DMS 273 (cell line): ENCODE measurements at regions not wholly inside any gene's neighbourhood (a gene's known extent, or its start where the extent isn't known, plus 50 kb on each side); places are given as distances from the start of the nearest gene placed in this dataset.

Experiments
- DNase-seq: peaks from one replicate; lab custom pipeline; 2025; ENCODE audit not compliant: unreplicated experiment; lab: John Stamatoyannopoulos, UW

DNA sequence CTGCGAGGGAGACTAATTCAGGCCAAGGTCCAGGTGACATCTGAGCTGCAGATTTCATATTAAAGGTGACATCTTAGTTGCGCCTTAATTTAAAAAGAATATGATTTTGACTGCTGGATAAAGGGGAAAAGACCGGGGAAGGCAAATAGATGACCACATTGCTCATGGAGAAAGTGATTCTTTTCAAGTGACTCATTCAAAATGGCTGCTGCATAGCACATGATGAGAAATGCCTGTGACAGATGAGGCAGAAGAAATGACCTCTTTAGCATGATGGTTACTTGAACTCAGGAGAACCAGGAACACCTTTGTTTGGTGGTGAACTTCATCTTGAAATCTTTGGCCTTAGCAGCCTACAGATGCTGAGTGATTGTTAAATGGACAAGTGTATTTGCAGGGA lies 385.8 kb upstream of the TRIB2 start:
- DNase-seq: no peak

DNA sequence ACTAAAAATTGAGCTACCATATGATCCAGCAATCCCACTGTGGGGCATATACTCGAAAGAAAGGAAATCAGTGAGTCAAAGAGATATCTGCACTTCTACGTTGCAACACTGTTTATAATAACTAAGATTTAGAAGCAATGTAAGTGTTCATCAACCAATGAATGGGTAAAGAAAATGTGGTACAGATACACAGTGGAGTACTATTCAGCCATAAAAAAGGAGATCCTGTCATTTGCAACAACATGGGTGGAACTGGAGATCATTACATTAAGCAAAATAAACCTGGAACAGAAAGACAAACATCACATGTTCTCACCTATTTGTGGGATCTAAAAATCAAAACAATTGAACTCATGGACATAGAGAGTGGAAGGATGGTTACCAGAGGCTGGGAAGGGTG lies 385.0 kb upstream of the TRIB2 start:
- no peak for DNase-seq

DNA sequence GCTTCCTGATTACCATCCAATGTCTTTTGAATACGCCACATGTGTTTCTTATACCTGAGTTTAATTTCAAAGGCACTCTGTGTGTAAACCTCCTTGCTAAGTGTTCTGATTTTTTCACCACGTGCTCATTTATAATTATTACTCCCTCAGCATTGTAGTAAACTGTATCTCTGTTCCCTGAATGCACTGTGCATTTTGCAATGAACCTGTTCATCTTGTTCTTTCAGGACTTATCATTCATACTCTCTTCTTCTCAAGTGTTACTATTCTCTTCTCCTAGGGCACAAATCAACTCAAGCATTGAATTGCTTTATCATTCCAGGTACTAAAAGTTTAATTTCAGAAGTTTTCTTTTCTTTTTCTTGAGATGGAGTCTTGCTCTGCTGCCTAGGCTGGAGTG lies 383.4 kb upstream of the TRIB2 start:
- DNase-seq: no peak

DNA sequence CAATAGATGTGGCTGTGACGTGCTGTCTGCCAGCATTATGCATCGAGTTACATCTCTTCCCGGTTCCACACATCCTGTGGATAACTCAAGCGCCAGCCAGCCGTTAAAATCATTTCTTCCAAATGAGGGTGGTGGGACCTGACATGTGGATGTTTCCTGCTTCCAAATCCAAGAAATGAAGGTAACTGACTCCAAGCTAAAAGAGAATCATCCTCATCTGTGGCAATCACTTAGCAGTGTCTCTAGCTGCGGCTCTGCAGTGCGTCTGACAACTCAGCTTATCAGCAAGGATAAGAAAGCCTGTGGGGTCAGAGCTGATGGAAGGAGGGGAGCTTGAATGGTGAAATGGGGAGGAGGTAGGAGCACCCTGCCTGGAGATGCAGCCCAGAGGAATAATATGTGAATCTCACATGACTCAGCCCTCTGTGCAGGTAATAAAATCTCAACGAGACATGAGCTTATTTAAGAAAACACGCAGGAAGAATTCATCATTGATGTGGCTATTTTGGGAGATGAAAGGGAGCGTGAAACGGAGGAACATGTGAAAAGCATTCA lies 382.2 kb upstream of the TRIB2 start:
- no peak for DNase-seq

DNA sequence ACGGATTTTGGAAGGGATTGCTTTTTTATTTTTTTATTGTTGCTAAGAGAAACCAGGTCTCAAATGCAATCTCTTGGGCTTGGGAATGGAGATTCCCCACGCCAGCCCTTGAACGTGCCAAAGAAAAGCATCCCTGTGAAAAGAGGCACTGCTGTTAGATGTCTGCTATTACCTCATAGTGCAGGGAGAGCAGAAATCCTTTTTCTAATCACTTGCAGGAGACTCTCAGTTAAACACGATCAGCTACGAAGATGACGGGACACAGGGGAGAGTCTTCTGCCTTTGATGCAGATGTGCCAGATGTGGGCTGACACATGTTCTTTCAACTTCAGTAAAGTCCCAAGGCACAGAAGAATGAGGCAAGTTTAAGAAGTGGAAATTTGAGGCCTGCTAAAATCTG lies 381.6 kb upstream of the TRIB2 start:
- DNase-seq: no peak

DNA sequence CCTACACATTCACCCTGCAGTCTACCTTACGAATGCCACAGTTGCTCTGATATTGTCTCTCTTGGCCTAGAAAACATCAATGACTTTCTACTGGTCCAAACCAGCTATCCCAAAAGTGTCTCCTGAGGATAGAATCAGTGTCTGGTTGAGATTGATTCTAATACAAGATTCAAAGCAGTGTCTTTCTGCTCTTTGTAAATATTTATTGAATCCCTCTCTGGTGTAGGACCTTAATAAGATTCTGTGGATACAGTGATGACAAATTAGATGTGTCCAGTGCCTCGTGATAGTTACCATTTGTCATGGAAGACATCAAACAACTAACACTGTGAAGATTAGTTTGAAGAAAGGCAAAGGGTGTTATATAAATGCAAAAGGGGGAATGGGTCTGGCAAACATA lies 380.7 kb upstream of the TRIB2 start:
- no peak for DNase-seq

DNA sequence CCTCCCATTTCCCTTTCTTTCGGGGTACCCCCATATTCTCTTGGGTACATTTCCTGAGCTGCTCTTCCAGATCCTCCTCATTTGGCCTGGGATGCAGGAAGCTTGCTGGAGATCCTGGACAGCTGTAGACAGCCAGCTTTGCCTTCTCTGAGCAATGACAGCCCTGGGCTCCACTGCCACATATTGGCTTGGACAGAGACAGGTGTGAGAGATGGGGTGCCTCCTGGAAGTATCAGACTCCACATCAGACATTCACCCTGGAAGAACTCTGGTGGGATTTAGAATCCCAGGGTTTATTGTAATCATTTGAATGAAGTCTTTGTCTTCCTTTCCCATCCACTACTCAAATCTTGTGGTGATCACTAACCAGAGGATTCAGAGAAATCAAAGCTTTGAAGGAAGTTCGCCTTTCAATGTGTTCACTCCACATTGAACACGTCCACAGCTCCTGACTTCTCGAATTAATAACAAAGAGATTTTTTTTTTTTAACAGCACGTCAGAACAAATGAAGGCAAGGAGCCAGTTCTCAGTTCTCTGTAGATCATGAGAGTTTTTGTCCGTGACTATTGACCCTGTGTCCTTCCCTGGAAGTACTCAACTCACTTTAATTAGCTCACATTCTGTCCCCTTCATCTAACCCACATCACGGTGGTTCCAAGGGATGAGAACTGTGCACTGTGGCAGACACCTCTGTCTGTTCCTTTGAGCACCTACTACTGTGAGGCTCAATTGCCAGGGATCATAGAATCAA lies 377.6 kb upstream of the TRIB2 start:
- no peak for DNase-seq

DNA sequence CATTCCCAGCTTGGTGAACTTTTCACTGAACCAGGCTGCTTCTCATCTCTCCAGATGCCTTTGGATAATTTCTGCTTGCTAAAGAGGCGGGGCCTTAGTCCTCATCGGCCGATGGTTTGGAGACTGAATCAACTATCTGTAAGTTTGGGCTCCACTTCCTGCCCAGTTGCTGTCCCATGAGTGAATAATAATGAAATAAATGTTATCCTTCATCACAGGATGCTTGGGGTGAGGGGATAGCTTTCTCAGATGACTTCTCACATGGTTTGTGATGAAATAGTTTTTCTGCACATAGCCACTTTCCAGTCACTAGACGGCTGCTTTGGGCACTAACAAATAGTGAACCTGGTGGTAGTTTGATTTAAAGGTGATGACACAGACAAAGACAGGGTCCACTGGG lies 376.6 kb upstream of the TRIB2 start:
- DNase-seq: no peak

DNA sequence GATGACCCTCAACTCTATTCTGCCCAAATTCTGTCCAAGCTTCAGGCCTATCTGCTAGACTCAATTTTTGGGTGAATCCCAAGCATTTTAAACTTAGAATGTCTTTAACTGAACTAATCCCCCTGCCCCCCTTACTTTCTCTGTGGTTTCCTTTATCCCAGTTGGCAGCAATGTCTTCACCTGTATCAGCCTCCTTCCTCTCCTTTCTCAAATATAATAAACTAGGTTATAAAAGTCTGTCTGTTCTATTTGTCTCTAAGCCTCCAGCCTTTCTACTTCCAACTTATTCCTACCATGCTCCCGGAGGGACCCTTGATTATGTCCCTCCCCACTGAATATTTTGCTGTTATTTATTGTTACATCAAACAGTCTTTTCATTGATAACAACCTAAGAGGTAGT lies 375.5 kb upstream of the TRIB2 start:
- DNase-seq: no peak

DNA sequence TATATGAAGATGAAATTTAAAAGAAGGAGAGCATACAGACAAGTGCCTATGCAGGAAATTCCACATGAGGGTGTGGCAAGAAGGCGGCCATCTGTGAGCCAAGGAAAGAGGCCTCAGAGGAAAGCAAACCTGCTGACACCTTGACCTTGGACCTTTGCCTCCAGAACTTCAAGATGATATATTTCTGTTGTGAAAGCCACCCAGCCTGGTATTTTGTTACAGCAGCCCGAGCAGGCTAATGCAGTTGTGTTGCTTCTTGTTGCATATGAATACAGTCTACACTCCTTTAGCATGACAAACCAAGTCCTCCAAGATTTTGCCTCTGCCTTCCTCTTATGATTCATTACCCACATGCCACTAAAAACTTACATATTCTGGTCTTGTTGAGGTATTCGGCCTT lies 374.8 kb upstream of the TRIB2 start:
- no peak for DNase-seq

DNA sequence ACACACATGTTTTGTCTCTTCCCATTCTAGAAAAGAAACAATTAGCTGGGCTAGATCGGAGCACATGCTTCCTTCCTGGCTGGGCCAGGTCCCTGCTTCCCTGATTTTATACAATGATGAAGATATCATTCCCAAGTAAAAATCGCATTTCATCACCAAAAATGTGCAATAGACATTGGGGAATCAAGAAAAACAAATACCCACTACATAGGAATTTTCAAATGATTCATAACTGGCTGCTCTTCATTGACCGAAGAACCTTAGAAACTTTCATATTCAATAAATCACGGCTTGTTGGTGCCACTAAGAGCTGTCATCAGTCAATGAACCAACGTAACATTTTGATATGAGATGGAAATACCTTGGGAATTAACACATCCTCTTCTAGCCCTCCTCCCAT lies 373.6 kb upstream of the TRIB2 start:
- no peak for DNase-seq

DNA sequence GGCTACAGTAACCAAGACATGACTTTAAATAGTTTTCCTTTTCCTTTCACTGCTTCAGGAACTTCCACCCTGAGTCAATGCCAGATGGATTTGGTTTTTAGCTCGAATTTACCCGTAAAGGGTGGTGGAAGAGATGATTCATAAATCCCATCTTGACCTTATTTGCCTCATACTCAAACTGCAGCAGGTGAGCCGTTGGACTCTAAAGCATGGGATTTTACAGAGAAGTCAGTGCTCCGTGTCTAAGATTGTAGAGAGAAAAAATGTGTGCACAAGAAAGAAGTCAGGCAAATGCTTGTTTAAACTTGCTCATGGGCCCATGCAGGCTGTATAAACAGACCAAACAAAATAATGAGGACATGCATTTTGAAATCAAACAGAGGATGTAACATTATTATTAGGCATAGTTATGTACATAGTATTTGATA lies 369.7 kb upstream of the TRIB2 start:
- no peak for DNase-seq

DNA sequence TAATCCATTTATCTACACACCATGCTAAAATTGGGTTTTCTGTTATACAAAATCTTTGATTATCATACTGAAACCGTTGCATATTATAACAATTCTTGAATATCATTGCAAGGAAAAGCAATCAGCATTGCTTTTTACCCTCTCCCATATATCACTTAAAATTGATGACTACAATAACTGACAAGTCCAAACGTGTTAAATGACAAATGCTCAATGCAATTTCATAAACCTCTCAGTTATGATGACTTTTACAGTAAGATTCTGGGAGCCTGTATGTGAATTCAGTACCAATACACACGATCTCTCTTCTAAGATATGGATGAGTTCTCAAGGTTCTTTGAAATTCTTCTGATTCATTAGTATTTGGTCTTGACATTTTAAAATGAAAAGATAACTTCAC lies 368.5 kb upstream of the TRIB2 start:
- DNase-seq: no peak

DNA sequence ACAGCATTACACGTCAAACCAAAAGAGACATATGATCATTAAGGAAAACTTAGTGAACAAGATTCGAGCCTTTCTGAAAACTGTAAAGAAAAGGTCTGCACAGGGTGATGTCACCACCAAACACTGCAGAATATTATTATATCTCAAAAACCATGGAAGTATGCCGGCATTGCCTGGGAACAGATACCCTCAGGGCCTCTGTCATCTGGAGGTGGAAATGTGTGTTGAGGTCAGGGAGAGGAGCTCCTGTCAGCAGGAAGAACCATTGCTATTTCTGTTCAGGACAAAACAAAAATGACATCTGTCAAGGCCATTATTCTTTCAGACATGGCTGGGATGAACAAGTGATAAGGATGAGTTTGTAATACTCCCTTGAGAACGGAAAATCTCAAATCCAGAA lies 365.9 kb upstream of the TRIB2 start:
- no peak for DNase-seq

DNA sequence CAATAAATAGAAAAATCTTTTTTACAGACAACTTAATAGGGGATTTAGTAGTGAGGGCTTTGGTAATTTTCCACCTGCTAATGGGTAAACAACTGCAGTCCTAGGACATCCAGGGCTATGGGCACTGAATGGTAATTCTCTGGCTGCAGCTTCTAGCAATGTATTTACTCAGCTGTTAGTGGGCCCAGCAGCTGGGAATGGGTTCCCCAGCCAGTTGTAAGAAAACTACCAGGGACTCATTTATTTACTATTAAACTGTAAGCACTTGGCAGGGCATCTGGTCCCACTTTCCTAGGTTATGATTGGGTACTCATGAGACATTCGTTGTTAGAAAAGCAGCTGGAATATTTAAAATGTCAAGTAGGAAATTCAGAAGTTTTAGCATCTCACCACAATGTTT lies 363.8 kb upstream of the TRIB2 start:
- DNase-seq: peak; percentile 6

DNA sequence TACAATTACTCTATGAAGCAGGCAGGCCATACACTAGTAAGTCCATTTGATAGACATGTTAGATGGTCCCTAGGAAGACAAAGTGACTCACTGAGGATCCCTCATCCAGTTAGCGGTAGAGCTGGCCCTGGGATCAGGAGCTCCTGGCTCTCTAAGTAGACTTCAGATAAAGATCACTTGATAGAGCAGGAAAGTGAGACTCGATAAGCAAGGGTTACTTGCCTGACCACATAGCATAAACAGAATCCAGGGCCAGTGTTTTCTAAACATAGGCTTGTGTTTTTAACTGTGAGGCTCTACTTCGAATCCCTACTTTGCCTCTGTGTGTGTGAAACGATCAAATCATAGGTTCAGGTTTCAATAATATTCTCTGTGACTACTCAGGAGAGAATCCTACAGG lies 355.2 kb upstream of the TRIB2 start:
- no peak for DNase-seq

DNA sequence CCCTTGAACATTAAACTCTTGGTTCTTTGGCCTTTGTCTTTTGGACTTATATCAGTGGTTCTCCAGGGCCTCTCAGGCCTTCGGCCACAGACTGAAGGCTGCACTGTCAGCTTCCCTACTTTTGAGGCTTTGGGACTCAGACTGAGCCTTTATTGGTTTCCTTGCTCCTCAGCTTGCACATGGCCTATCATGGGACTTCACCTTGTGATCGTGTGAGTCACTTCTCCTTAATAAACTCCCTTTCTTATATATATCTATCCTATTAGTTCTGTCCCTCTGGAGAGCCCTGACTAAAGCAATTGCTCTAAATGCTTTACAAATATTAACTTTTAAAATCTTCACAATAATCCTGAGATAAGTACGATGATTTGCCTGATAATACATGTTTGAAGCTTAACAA lies 353.6 kb upstream of the TRIB2 start:
- DNase-seq: no peak

DNA sequence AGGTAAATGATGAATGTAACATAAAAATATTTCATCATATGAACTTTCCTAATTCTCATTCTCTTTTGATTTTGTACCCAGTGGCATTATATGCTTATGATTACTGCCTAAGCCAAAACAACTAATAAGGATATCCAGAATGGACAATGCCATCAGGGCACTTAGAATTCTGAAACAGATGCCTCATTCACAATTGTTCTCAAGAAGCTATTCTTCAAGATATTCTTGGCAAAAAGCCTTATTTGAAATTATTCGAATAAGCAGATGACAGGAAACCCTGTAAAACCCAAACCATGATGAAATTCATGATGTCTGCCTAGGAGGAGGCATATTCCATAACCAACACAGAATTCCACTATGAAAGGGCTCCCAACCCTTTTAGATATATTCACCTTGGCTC lies 353.2 kb upstream of the TRIB2 start:
- DNase-seq: no peak

DNA sequence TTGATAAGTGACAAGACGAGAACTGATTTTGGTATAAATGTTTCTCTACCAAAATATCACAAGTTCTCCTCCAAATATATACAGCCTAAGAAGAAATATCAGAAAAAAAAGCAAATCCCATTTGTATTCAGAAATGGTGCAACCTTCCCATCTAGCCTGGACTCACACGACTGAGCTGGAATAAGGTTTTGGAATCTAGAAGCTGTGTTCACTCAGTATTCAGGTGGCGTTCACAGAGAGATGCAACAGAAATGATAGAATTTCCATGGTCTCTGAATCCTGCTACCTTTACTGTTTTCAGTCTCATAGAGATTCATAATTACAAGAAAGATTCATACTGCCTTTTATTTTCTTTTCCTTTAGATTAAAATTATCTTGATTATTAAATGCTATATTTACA lies 347.2 kb upstream of the TRIB2 start:
- no peak for DNase-seq

DNA sequence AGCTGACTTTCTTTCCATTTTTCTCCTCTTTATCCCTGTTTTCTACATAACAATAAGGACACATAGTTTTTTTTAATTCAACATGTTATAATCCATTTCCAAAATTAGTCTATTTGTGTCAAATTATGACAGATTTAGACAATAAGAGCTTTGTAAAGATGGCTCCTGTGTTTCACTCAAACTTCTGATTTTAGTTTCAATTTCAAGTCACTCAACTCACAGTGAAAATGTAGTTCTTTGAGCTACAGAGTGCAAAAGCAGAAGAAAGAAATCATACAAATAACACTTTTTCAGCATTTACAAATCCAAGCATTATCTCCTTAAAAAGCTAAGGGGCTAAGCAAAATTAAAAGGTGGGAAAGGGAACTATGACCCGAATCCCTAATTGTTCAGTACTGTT lies 340.7 kb upstream of the TRIB2 start:
- no peak for DNase-seq

DNA sequence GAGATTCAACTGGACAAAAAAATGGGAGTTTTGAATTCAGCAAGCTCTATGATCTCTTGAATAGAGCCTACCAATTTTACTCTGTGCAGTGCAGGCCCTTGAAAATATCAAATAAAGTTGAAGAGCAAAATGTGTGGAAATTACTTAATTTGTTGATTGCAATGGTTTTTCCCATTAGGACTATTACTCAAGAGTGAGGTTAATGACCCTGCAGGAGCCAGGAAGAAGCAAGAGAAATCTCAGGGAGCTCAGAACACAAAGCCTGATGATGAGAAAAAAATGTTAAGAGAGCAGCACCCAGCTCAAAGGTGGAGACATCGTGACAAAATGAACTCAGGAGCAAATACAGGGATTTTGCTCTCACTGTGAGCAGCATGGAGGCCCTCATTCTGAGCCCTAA lies 337.6 kb upstream of the TRIB2 start:
- DNase-seq: no peak

DNA sequence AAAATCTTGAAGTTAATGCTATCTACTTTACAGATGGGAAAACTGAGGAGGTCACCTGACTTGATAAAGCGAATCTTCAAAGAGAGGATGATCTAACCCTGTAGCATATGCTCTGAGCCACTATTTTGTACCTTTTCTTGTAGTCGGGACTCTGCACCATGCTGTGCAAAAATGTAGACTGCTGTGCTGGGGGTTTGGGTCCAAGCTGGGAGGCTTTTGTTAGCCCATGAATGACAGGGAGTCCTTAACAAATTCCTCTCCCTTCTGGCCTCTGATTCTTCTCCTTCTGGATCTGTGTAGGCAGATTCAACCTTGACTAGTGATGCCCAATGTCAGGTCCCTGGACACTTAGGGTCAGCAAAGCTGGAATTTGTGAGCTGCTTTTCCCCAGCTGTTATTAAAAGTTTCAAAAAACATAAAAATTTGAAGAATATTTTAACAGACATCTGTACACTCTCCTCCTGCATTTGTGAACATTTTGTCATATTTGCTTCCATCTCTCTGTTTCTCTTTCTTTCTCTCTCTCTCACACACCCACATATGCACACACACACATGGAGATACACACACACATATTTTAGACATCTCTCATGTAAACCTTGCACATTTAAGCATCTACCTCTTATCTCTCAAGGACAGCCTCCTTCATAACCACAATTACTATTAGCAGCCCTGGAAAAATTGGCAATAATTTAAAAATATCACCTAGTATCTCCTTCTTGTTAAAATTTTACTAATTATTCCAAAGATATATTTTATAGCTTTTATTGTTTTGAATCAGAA lies 335.0 kb upstream of the TRIB2 start:
- DNase-seq: no peak
